WTC11 (cell line): ENCODE measurements at regions not wholly inside any gene's neighbourhood (a gene's known extent, or its start where the extent isn't known, plus 50 kb on each side); places are given as distances from the start of the nearest gene placed in this dataset.

Source experiments
- ATAC-seq: fragments of 200-7000 bp; cut with Tn5 transposase; 2 replicates; pipeline ENCODE4 v1.10.0; 2021; ENCODE audit warnings: mild to moderate bottlenecking, moderate library complexity
- CTCF ChIA-PET: fragments of 300-600 bp; sonication (Branson Sonifier 250); formaldehyde crosslinking; loops from one replicate; lab custom pipeline; 2021; ENCODE audit warnings: antibody characterized with exemption; lab: Charles Lee
- POLR2A ChIA-PET: fragments of 350-600 bp; sonication (Branson Sonifier 250); formaldehyde crosslinking; loops from one replicate; lab custom pipeline; 2021; ENCODE audit warnings: antibody characterized with exemption; lab: Charles Lee
- DNase-seq: peaks from one replicate; pipeline ENCODE4 v3.0.0; 2021; ENCODE audit warnings: low spot score
- H3K27ac Mint-ChIP-seq: 2 replicates; pipeline ENCODE4 v1.8.0; 2021; ENCODE audit warnings: mixed read lengths
- H3K27me3 Mint-ChIP-seq: 2 replicates; pipeline ENCODE4 v1.8.0; 2021; ENCODE audit warnings: low read depth, mild to moderate bottlenecking, moderate library complexity, mixed read lengths
- H3K36me3 Mint-ChIP-seq: 2 replicates; pipeline ENCODE4 v1.8.0; 2021; ENCODE audit warnings: mixed read lengths
- H3K4me1 Mint-ChIP-seq: 2 replicates; pipeline ENCODE4 v1.8.0; 2022; ENCODE audit warnings: mixed read lengths
- H3K4me3 Mint-ChIP-seq: 2 replicates; pipeline ENCODE4 v1.8.0; 2021; ENCODE audit warnings: mild to moderate bottlenecking, moderate library complexity, mixed read lengths
- H3K9me3 Mint-ChIP-seq: 2 replicates; pipeline ENCODE4 v1.8.0; 2021; ENCODE audit warnings: mixed read lengths
- AR ChIP-seq: fragments of 250-450 bp; sonication (Bioruptor Pico); IDR thresholded peaks from 2 replicates; pipeline ENCODE4 v1.9.0; 2021; ENCODE audit warnings: mild to moderate bottlenecking
- CDX4 ChIP-seq: fragments of 250-450 bp; sonication (Bioruptor Pico); IDR thresholded peaks from 2 replicates; pipeline ENCODE4 v1.9.0; 2021; ENCODE audit warnings: moderate library complexity, mild to moderate bottlenecking, inconsistent platforms, borderline replicate concordance
- CTCF ChIP-seq: fragments of 200-600 bp; IDR thresholded peaks from 2 replicates; pipeline ENCODE4 v1.8.0; 2022; ENCODE audit warnings: antibody characterized with exemption
- EMX1 ChIP-seq: fragments of 250-450 bp; sonication (Bioruptor Pico); IDR thresholded peaks from 2 replicates; pipeline ENCODE4 v1.8.0; 2021; ENCODE audit warnings: mild to moderate bottlenecking
- GRHL2 ChIP-seq: fragments of 250-450 bp; sonication (Bioruptor Pico); IDR thresholded peaks from 2 replicates; pipeline ENCODE4 v1.8.0; 2022; ENCODE audit warnings: mild to moderate bottlenecking, moderate library complexity; ENCODE audit not compliant: insufficient replicate concordance, severe bottlenecking
- IRF2 ChIP-seq: sonication (generic); formaldehyde crosslinking; IDR thresholded peaks from 2 replicates; pipeline ENCODE4 v1.8.0; 2022; ENCODE audit warnings: low read depth, missing genetic modification reagents, borderline replicate concordance
- KAT7 ChIP-seq: sonication (generic); formaldehyde crosslinking; IDR thresholded peaks from 2 replicates; pipeline ENCODE4 v1.8.1; 2023; ENCODE audit warnings: missing genetic modification reagents, mild to moderate bottlenecking, borderline replicate concordance
- NFYB ChIP-seq: sonication (generic); formaldehyde crosslinking; conservative IDR thresholded peaks from 2 replicates; pipeline ENCODE4 v1.8.0; 2022; ENCODE audit warnings: low read depth, missing genetic modification reagents
- NR2C2 ChIP-seq: sonication (generic); formaldehyde crosslinking; IDR thresholded peaks from 2 replicates; pipeline ENCODE4 v1.8.0; 2022; ENCODE audit warnings: mild to moderate bottlenecking, missing genetic modification reagents
- RELA ChIP-seq: sonication (generic); formaldehyde crosslinking; IDR thresholded peaks from 2 replicates; pipeline ENCODE4 v1.8.1; 2022; ENCODE audit warnings: missing genetic modification reagents, mild to moderate bottlenecking, borderline replicate concordance
- SMAD3 ChIP-seq: sonication (generic); formaldehyde crosslinking; IDR thresholded peaks from 2 replicates; pipeline ENCODE4 v1.8.0; 2022; ENCODE audit warnings: missing genetic modification reagents, mild to moderate bottlenecking, borderline replicate concordance
- SOX15 ChIP-seq: fragments of 250-450 bp; sonication (Bioruptor Pico); IDR thresholded peaks from 2 replicates; pipeline ENCODE4 v1.9.0; 2021; ENCODE audit warnings: mild to moderate bottlenecking
- TP53 ChIP-seq: sonication (generic); formaldehyde crosslinking; IDR thresholded peaks from 2 replicates; pipeline ENCODE4 v1.8.1; 2023; ENCODE audit warnings: mild to moderate bottlenecking, missing genetic modification reagents
- ZMAT4 ChIP-seq: fragments of 250-450 bp; sonication (Bioruptor Pico); IDR thresholded peaks from 2 replicates; pipeline ENCODE4 v1.9.0; 2021; ENCODE audit warnings: mild to moderate bottlenecking
- TF ChIP-seq, protein P1 (sequence below): sonication (generic); formaldehyde crosslinking; IDR thresholded peaks from 2 replicates; pipeline ENCODE4 v1.8.0; 2022; ENCODE audit warnings: mild to moderate bottlenecking, missing genetic modification reagents
- TF ChIP-seq, protein P2 (sequence below): sonication (generic); formaldehyde crosslinking; IDR thresholded peaks from 2 replicates; pipeline ENCODE4 v1.8.0; 2022; ENCODE audit warnings: mild to moderate bottlenecking, missing genetic modification reagents
- TF ChIP-seq, protein P3 (sequence below): sonication (generic); formaldehyde crosslinking; IDR thresholded peaks from 2 replicates; pipeline ENCODE4 v1.8.1; 2023; ENCODE audit warnings: mild to moderate bottlenecking, missing genetic modification reagents
- TF ChIP-seq, protein P4 (sequence below): sonication (generic); formaldehyde crosslinking; IDR thresholded peaks from 2 replicates; pipeline ENCODE4 v1.8.1; 2023; ENCODE audit warnings: mild to moderate bottlenecking, missing genetic modification reagents, moderate library complexity
- TF ChIP-seq, protein P5 (sequence below): sonication (generic); formaldehyde crosslinking; IDR thresholded peaks from 2 replicates; pipeline ENCODE4 v1.8.0; 2023; ENCODE audit warnings: missing genetic modification reagents

DNA sequence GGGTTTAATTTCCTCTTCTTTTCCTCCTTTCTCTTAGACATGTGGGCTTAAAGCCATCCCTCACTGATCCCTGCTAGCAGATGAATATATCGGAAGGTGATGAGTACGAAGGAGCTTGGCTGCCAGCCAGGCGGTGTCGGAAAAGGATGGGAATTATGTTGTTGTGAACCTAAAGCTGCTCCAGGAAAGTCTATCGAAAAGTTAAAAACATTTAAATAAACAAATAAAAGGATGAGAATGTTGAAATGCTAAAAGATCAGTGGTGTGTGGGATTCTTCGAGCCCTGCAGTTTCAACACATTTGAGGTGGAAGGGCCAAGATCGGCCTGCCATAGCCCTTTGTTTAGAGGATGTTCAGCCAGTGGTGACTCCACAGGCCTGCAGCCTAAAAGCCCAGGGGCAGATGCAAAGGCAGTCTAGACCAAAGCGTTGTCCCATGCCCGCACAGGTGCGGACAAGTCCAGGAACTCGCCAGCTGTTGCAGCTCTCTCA, 107.9 kb downstream of the JCAD start:
- POLR2A ChIA-PET, result no interaction called here
- peak; percentile 14 for DNase-seq

More for the DNA sequence above, 107.9 kb downstream of the JCAD start:
- Mint-ChIP-seq H3K9me3 (peaks cover 4% of the 10 kb centered on the region), H3K4me3 (no peak overlapping the region), H3K36me3 (no peaks in the 10 kb centered on the region), H3K4me1 (peaks cover 14% of the 10 kb centered on the region), H3K27ac (no peak overlapping the region), H3K27me3 (no peaks in the 10 kb centered on the region)
- no peak; the same call in 1 of the 2 replicates for ATAC-seq
- TF ChIP-seq CDX4 (CRISPR knock-in tag) (no peak), TP53 (CRISPR knock-in tag) (no peak), KAT7 (CRISPR knock-in tag) (no peak), ZMAT4 (no peak), AR (CRISPR knock-in tag) (no peak), NR2C2 (CRISPR knock-in tag) (no peak), CTCF (no peak), SOX15 (no peak), EMX1 (no peak), RELA (CRISPR knock-in tag) (no peak), IRF2 (CRISPR knock-in tag) (no peak), SMAD3 (no peak), NFYB (CRISPR knock-in tag) (no peak), GRHL2 (CRISPR knock-in tag) (no peak)
- TF ChIP-seq, protein P1, sequence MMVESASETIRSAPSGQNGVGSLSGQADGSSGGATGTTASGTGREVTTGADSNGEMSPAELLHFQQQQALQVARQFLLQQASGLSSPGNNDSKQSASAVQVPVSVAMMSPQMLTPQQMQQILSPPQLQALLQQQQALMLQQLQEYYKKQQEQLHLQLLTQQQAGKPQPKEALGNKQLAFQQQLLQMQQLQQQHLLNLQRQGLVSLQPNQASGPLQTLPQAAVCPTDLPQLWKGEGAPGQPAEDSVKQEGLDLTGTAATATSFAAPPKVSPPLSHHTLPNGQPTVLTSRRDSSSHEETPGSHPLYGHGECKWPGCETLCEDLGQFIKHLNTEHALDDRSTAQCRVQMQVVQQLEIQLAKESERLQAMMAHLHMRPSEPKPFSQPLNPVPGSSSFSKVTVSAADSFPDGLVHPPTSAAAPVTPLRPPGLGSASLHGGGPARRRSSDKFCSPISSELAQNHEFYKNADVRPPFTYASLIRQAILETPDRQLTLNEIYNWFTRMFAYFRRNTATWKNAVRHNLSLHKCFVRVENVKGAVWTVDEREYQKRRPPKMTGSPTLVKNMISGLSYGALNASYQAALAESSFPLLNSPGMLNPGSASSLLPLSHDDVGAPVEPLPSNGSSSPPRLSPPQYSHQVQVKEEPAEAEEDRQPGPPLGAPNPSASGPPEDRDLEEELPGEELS, result no peak
- TF ChIP-seq, protein P2, sequence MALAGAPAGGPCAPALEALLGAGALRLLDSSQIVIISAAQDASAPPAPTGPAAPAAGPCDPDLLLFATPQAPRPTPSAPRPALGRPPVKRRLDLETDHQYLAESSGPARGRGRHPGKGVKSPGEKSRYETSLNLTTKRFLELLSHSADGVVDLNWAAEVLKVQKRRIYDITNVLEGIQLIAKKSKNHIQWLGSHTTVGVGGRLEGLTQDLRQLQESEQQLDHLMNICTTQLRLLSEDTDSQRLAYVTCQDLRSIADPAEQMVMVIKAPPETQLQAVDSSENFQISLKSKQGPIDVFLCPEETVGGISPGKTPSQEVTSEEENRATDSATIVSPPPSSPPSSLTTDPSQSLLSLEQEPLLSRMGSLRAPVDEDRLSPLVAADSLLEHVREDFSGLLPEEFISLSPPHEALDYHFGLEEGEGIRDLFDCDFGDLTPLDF (CRISPR knock-in tag), result no peak
- TF ChIP-seq, protein P3, sequence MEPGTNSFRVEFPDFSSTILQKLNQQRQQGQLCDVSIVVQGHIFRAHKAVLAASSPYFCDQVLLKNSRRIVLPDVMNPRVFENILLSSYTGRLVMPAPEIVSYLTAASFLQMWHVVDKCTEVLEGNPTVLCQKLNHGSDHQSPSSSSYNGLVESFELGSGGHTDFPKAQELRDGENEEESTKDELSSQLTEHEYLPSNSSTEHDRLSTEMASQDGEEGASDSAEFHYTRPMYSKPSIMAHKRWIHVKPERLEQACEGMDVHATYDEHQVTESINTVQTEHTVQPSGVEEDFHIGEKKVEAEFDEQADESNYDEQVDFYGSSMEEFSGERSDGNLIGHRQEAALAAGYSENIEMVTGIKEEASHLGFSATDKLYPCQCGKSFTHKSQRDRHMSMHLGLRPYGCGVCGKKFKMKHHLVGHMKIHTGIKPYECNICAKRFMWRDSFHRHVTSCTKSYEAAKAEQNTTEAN (CRISPR knock-in tag), result no peak
- TF ChIP-seq, protein P4, sequence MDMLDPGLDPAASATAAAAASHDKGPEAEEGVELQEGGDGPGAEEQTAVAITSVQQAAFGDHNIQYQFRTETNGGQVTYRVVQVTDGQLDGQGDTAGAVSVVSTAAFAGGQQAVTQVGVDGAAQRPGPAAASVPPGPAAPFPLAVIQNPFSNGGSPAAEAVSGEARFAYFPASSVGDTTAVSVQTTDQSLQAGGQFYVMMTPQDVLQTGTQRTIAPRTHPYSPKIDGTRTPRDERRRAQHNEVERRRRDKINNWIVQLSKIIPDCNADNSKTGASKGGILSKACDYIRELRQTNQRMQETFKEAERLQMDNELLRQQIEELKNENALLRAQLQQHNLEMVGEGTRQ, result no peak
- TF ChIP-seq, protein P5, sequence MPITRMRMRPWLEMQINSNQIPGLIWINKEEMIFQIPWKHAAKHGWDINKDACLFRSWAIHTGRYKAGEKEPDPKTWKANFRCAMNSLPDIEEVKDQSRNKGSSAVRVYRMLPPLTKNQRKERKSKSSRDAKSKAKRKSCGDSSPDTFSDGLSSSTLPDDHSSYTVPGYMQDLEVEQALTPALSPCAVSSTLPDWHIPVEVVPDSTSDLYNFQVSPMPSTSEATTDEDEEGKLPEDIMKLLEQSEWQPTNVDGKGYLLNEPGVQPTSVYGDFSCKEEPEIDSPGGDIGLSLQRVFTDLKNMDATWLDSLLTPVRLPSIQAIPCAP, result no peak
- CTCF ChIA-PET, result interaction anchor here (0.7 to 1.3 kb wide), 5 partner anchors 11 to 207 kb away, joined by 3 to 8 read pairs (median 3); no protein-coding TSS in a partner anchor
